SW 1271 (cell line): ENCODE measurements at regions not wholly inside any gene's neighbourhood (a gene's known extent, or its start where the extent isn't known, plus 50 kb on each side); places are given as distances from the start of the nearest gene placed in this dataset.

Experiments used
- DNase-seq, 2 experiments: peaks; one replicate each; lab custom pipeline; 2025; lab: John Stamatoyannopoulos, UW

GRCh38 chr4:123878976-123879375, 482.4 kb downstream of the SPRY1 start:
- no peak for DNase-seq

GRCh38 chr4:123880631-123881030, 484.0 kb downstream of the SPRY1 start:
- DNase-seq: no peak

GRCh38 chr4:123884922-123885321, 488.3 kb downstream of the SPRY1 start:
- no peak for DNase-seq

- DNase-seq: no peak
These were observed 492.9 kb downstream of the SPRY1 start for GRCh38 chr4:123889507-123889906.

- no peak for DNase-seq
These were observed 494.3 kb downstream of the SPRY1 start for GRCh38 chr4:123890889-123891288.

- DNase-seq: no peak
These were observed 495.3 kb downstream of the SPRY1 start for GRCh38 chr4:123891881-123892280.

GRCh38 chr4:123892368-123892976, 495.9 kb downstream of the SPRY1 start:
- DNase-seq: no peak

- DNase-seq: no peak
These were observed 496.7 kb downstream of the SPRY1 start for GRCh38 chr4:123893011-123893981.

GRCh38 chr4:123896446-123897071, 500.0 kb downstream of the SPRY1 start:
- DNase-seq: no peak

- no peak for DNase-seq
These were observed 502.5 kb downstream of the SPRY1 start for GRCh38 chr4:123898946-123899666.

- no peak for DNase-seq
These were observed 508.3 kb downstream of the SPRY1 start for GRCh38 chr4:123904882-123905281.

GRCh38 chr4:123913598-123913997, 517.0 kb downstream of the SPRY1 start:
- no peak for DNase-seq

- DNase-seq: no peak
These were observed 520.2 kb downstream of the SPRY1 start for GRCh38 chr4:123916821-123917220.

GRCh38 chr4:123919576-123920098, 523.0 kb downstream of the SPRY1 start:
- DNase-seq: no peak

- DNase-seq: no peak
These were observed 524.7 kb downstream of the SPRY1 start for GRCh38 chr4:123921339-123921738.

GRCh38 chr4:123922847-123923246, 526.3 kb downstream of the SPRY1 start:
- DNase-seq: no peak

- no peak for DNase-seq
These were observed 527.9 kb downstream of the SPRY1 start for GRCh38 chr4:123924536-123924935.

GRCh38 chr4:123929565-123929964, 533.0 kb downstream of the SPRY1 start:
- DNase-seq: no peak

- no peak for DNase-seq
These were observed 534.4 kb downstream of the SPRY1 start for GRCh38 chr4:123930996-123931395.

GRCh38 chr4:123934096-123934495, 537.5 kb downstream of the SPRY1 start:
- DNase-seq: no peak

GRCh38 chr4:123936621-123937043, 540.0 kb downstream of the SPRY1 start:
- no peak for DNase-seq

GRCh38 chr4:123937581-123937980, 541.0 kb downstream of the SPRY1 start:
- no peak for DNase-seq
